ENCODE measurements at regions not wholly inside any gene's neighbourhood (a gene's known extent, or its start where the extent isn't known, plus 50 kb on each side); places are given as distances from the start of the nearest gene placed in this dataset.

GRCh38 chr12:60834806-60835205 lies 1239.0 kb downstream of the SLC16A7 start:
- Histone ChIP-seq H3K27ac (ENCODE audit: low read depth, low read length) (no peak overlapping the region), H3K9me3 (ENCODE audit: control insufficient read depth in 2 of 3, low read length in 3 of 3) (no peaks in the 10 kb centered on the region), H3K4me3 (ENCODE audit: low read length) (no peak overlapping the region), H3K27me3 (ENCODE audit: control insufficient read depth in 2 of 2, insufficient read depth in 2 of 2, low read length in 2 of 2) (no peaks in the 10 kb centered on the region), H3K4me1 (ENCODE audit: control insufficient read depth in 2 of 2, insufficient read depth in 2 of 2, low read length in 2 of 2) (no peaks in the 10 kb centered on the region), H3K36me3 (ENCODE audit: control insufficient read depth in 2 of 3, insufficient read depth in 3 of 3, low read length in 3 of 3) (no peaks in the 10 kb centered on the region)
- ATAC-seq (no peak), DNase-seq (no peak)
- Mint-ChIP-seq H3K27me3 (no peaks in the 10 kb centered on the region), H3K9me3 (peaks cover 0 to 6% (median 0%) of the 10 kb centered on the region in 11 donors), H3K27ac (no peak overlapping the region), H3K4me3 (no peak overlapping the region), H3K36me3 (no peaks in the 10 kb centered on the region), H3K4me1 (no peaks in the 10 kb centered on the region)
- intact Hi-C loops (cut with micrococcal nuclease) = no loop called here
- POLR2A ChIA-PET = no interaction called here
- CTCF ChIA-PET = no interaction called here

- Histone ChIP-seq H3K9me3 (ENCODE audit: control insufficient read depth in 2 of 3, low read length in 3 of 3) (no peaks in the 10 kb centered on the region), H3K36me3 (ENCODE audit: control insufficient read depth in 2 of 3, insufficient read depth in 3 of 3, low read length in 3 of 3) (no peaks in the 10 kb centered on the region), H3K27me3 (ENCODE audit: control insufficient read depth in 2 of 2, insufficient read depth in 2 of 2, low read length in 2 of 2) (no peaks in the 10 kb centered on the region), H3K4me3 (ENCODE audit: low read length) (no peak overlapping the region), H3K4me1 (ENCODE audit: control insufficient read depth in 2 of 2, insufficient read depth in 2 of 2, low read length in 2 of 2) (no peaks in the 10 kb centered on the region), H3K27ac (ENCODE audit: low read depth, low read length) (no peak overlapping the region)
- Mint-ChIP-seq H3K27me3 (no peaks in the 10 kb centered on the region), H3K36me3 (no peaks in the 10 kb centered on the region), H3K4me1 (no peaks in the 10 kb centered on the region), H3K4me3 (no peak overlapping the region), H3K9me3 (peaks cover 0 to 6% (median 0%) of the 10 kb centered on the region in 11 donors), H3K27ac (no peak overlapping the region)
- DNase-seq = no peak
- ATAC-seq = no peak
- intact Hi-C loops (cut with micrococcal nuclease) = no loop called here
- CTCF ChIA-PET = no interaction called here
- POLR2A ChIA-PET = no interaction called here
Observed at GRCh38 chr12:60836651-60837050, 1240.8 kb downstream of the SLC16A7 start.

- POLR2A ChIA-PET = no interaction called here
- peaks cover 0 to 4% (median 0%) of the 10 kb centered on the region in 11 donors for H3K9me3 Mint-ChIP-seq
- no peaks in the 10 kb centered on the region for H3K27me3 ChIP-seq (ENCODE audit: control insufficient read depth in 2 of 2, insufficient read depth in 2 of 2, low read length in 2 of 2)
- ATAC-seq = no peak
- no peaks in the 10 kb centered on the region for H3K9me3 ChIP-seq (ENCODE audit: control insufficient read depth in 2 of 3, low read length in 3 of 3)
- intact Hi-C loops (cut with micrococcal nuclease) = no loop called here
- no peaks in the 10 kb centered on the region for H3K27me3 Mint-ChIP-seq
- H3K36me3 ChIP-seq (ENCODE audit: control insufficient read depth in 2 of 3, insufficient read depth in 3 of 3, low read length in 3 of 3) = no peaks in the 10 kb centered on the region
- no peak overlapping the region for H3K27ac Mint-ChIP-seq
- no peak for DNase-seq
- no peak overlapping the region for H3K27ac ChIP-seq (ENCODE audit: low read depth, low read length)
- H3K4me3 Mint-ChIP-seq = no peak overlapping the region
- no peaks in the 10 kb centered on the region for H3K36me3 Mint-ChIP-seq
- H3K4me3 ChIP-seq (ENCODE audit: low read length) = no peak overlapping the region
- no peaks in the 10 kb centered on the region for H3K4me1 ChIP-seq (ENCODE audit: control insufficient read depth in 2 of 2, insufficient read depth in 2 of 2, low read length in 2 of 2)
- CTCF ChIA-PET = no interaction called here
- no peaks in the 10 kb centered on the region for H3K4me1 Mint-ChIP-seq
Observed at GRCh38 chr12:60842181-60842580, 1246.4 kb downstream of the SLC16A7 start.

- DNase-seq (no peak), ATAC-seq (no peak)
- no peak overlapping the region for H3K4me3 ChIP-seq (ENCODE audit: low read length)
- no peak overlapping the region for H3K4me3 Mint-ChIP-seq
- H3K36me3 Mint-ChIP-seq = no peaks in the 10 kb centered on the region
- H3K27ac ChIP-seq (ENCODE audit: low read depth, low read length) = no peak overlapping the region
- peaks cover 0 to 5% (median 1%) of the 10 kb centered on the region in 11 donors for H3K9me3 Mint-ChIP-seq
- H3K4me1 Mint-ChIP-seq = no peaks in the 10 kb centered on the region
- no peak overlapping the region for H3K27ac Mint-ChIP-seq
- H3K4me1 ChIP-seq (ENCODE audit: control insufficient read depth in 2 of 2, insufficient read depth in 2 of 2, low read length in 2 of 2) = no peaks in the 10 kb centered on the region
- POLR2A ChIA-PET = no interaction called here
- CTCF ChIA-PET = no interaction called here
- no peaks in the 10 kb centered on the region for H3K9me3 ChIP-seq (ENCODE audit: control insufficient read depth in 2 of 3, low read length in 3 of 3)
- no peaks in the 10 kb centered on the region for H3K27me3 ChIP-seq (ENCODE audit: control insufficient read depth in 2 of 2, insufficient read depth in 2 of 2, low read length in 2 of 2)
- H3K27me3 Mint-ChIP-seq = no peaks in the 10 kb centered on the region
- intact Hi-C loops (cut with micrococcal nuclease) = no loop called here
- no peaks in the 10 kb centered on the region for H3K36me3 ChIP-seq (ENCODE audit: control insufficient read depth in 2 of 3, insufficient read depth in 3 of 3, low read length in 3 of 3)
Observed at GRCh38 chr12:60844101-60844500, 1248.3 kb downstream of the SLC16A7 start.

- H3K9me3 Mint-ChIP-seq = peaks cover 0 to 5% (median 1%) of the 10 kb centered on the region in 11 donors
- H3K27ac Mint-ChIP-seq = no peak overlapping the region
- H3K36me3 Mint-ChIP-seq = no peaks in the 10 kb centered on the region
- Histone ChIP-seq H3K27ac (ENCODE audit: low read depth, low read length) (no peak overlapping the region), H3K36me3 (ENCODE audit: control insufficient read depth in 2 of 3, insufficient read depth in 3 of 3, low read length in 3 of 3) (no peaks in the 10 kb centered on the region), H3K4me1 (ENCODE audit: control insufficient read depth in 2 of 2, insufficient read depth in 2 of 2, low read length in 2 of 2) (no peaks in the 10 kb centered on the region), H3K4me3 (ENCODE audit: low read length) (no peak overlapping the region), H3K27me3 (ENCODE audit: control insufficient read depth in 2 of 2, insufficient read depth in 2 of 2, low read length in 2 of 2) (no peaks in the 10 kb centered on the region), H3K9me3 (ENCODE audit: control insufficient read depth in 2 of 3, low read length in 3 of 3) (no peaks in the 10 kb centered on the region)
- no peaks in the 10 kb centered on the region for H3K4me1 Mint-ChIP-seq
- ChIA-PET CTCF (no interaction called here), POLR2A (no interaction called here)
- ATAC-seq (no peak), DNase-seq (no peak)
- intact Hi-C loops (cut with micrococcal nuclease) = no loop called here
- H3K27me3 Mint-ChIP-seq = no peaks in the 10 kb centered on the region
- H3K4me3 Mint-ChIP-seq = no peak overlapping the region
Observed at GRCh38 chr12:60844875-60845274, 1249.0 kb downstream of the SLC16A7 start.

- CTCF ChIA-PET = no interaction called here
- POLR2A ChIA-PET = no interaction called here
- Mint-ChIP-seq H3K27me3 (no peaks in the 10 kb centered on the region), H3K4me3 (no peak overlapping the region), H3K27ac (no peak overlapping the region), H3K9me3 (peaks cover 0 to 5% (median 0%) of the 10 kb centered on the region in 11 donors), H3K4me1 (no peaks in the 10 kb centered on the region), H3K36me3 (no peaks in the 10 kb centered on the region)
- ATAC-seq = no peak
- H3K4me1 ChIP-seq (ENCODE audit: control insufficient read depth in 2 of 2, insufficient read depth in 2 of 2, low read length in 2 of 2) = no peaks in the 10 kb centered on the region
- no peaks in the 10 kb centered on the region for H3K9me3 ChIP-seq (ENCODE audit: control insufficient read depth in 2 of 3, low read length in 3 of 3)
- no peak overlapping the region for H3K4me3 ChIP-seq (ENCODE audit: low read length)
- intact Hi-C loops (cut with micrococcal nuclease) = no loop called here
- H3K27ac ChIP-seq (ENCODE audit: low read depth, low read length) = no peak overlapping the region
- no peaks in the 10 kb centered on the region for H3K27me3 ChIP-seq (ENCODE audit: control insufficient read depth in 2 of 2, insufficient read depth in 2 of 2, low read length in 2 of 2)
- H3K36me3 ChIP-seq (ENCODE audit: control insufficient read depth in 2 of 3, insufficient read depth in 3 of 3, low read length in 3 of 3) = no peaks in the 10 kb centered on the region
- DNase-seq = no peak
Observed at GRCh38 chr12:60845696-60846095, 1249.9 kb downstream of the SLC16A7 start.

- DNase-seq = no peak
- no peaks in the 10 kb centered on the region for H3K36me3 ChIP-seq (ENCODE audit: control insufficient read depth in 2 of 3, insufficient read depth in 3 of 3, low read length in 3 of 3)
- Mint-ChIP-seq H3K27me3 (no peaks in the 10 kb centered on the region), H3K27ac (no peak overlapping the region), H3K36me3 (no peaks in the 10 kb centered on the region), H3K4me1 (no peaks in the 10 kb centered on the region), H3K9me3 (peaks cover 0 to 5% (median 0%) of the 10 kb centered on the region in 11 donors), H3K4me3 (no peak overlapping the region)
- intact Hi-C loops (cut with micrococcal nuclease) = no loop called here
- H3K27ac ChIP-seq (ENCODE audit: low read depth, low read length) = no peak overlapping the region
- no peaks in the 10 kb centered on the region for H3K27me3 ChIP-seq (ENCODE audit: control insufficient read depth in 2 of 2, insufficient read depth in 2 of 2, low read length in 2 of 2)
- H3K4me1 ChIP-seq (ENCODE audit: control insufficient read depth in 2 of 2, insufficient read depth in 2 of 2, low read length in 2 of 2) = no peaks in the 10 kb centered on the region
- no peak for ATAC-seq
- CTCF ChIA-PET = no interaction called here
- no peaks in the 10 kb centered on the region for H3K9me3 ChIP-seq (ENCODE audit: control insufficient read depth in 2 of 3, low read length in 3 of 3)
- POLR2A ChIA-PET = no interaction called here
- H3K4me3 ChIP-seq (ENCODE audit: low read length) = no peak overlapping the region
Observed at GRCh38 chr12:60847281-60847680, 1251.5 kb downstream of the SLC16A7 start.

Data from naive thymus-derived CD4-positive, alpha-beta T cell (primary cell).